ENCODE measurements at regions not wholly inside any gene's neighbourhood (a gene's known extent, or its start where the extent isn't known, plus 50 kb on each side); places are given as distances from the start of the nearest gene placed in this dataset.

DNA sequence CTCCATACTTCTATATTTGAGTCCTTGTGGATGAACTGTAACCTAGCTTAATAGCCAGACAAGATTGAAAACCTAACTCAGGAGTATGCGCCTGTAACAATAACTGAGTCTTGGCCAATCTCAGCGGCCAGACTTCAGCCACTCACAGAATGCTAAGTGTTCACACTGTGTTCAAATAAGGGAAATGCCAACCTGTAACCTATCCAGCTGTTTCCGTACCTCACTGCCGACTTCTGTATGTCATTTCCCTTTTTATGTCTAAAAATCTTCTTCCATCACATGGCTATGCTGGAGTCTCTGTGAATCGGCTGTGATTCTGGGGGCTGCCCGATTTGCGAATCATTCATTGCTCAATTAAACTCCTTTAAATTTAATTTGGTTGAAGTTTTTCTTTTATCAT, 169.2 kb downstream of the NFKBIZ start:
- no peak for DNase-seq (ENCODE audit: insufficient read length, low spot score, missing footprints)
- no peak overlapping the region for H2AFZ ChIP-seq (ENCODE audit: low read length)
- no peaks in the 10 kb centered on the region for H4K20me1 ChIP-seq (ENCODE audit: insufficient read depth, low read length)
- H3K27ac ChIP-seq (ENCODE audit: low read depth, low read length): no peak overlapping the region
- no peak overlapping the region for H3K4me3 ChIP-seq (ENCODE audit: insufficient read depth, low read length)
- H3K4me2 ChIP-seq (ENCODE audit: insufficient read depth, low read length): no peak overlapping the region
- no peaks in the 10 kb centered on the region for H3K9me3 ChIP-seq (ENCODE audit: low read depth, low read length)
- TF ChIP-seq, protein P1, sequence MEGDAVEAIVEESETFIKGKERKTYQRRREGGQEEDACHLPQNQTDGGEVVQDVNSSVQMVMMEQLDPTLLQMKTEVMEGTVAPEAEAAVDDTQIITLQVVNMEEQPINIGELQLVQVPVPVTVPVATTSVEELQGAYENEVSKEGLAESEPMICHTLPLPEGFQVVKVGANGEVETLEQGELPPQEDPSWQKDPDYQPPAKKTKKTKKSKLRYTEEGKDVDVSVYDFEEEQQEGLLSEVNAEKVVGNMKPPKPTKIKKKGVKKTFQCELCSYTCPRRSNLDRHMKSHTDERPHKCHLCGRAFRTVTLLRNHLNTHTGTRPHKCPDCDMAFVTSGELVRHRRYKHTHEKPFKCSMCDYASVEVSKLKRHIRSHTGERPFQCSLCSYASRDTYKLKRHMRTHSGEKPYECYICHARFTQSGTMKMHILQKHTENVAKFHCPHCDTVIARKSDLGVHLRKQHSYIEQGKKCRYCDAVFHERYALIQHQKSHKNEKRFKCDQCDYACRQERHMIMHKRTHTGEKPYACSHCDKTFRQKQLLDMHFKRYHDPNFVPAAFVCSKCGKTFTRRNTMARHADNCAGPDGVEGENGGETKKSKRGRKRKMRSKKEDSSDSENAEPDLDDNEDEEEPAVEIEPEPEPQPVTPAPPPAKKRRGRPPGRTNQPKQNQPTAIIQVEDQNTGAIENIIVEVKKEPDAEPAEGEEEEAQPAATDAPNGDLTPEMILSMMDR (IDR thresholded peaks at IDR 0.05; ENCODE audit: extremely low read depth, low read depth, low read length): no peak
- no peaks in the 10 kb centered on the region for H3K79me2 ChIP-seq (ENCODE audit: insufficient read depth, low read length)
- H3K36me3 ChIP-seq (ENCODE audit: insufficient read depth, low read length): no peaks in the 10 kb centered on the region
- H3K4me1 ChIP-seq (ENCODE audit: insufficient read depth, low read length): no peaks in the 10 kb centered on the region
- H3K27me3 ChIP-seq (ENCODE audit: insufficient read depth, low read length): no peaks in the 10 kb centered on the region

DNA sequence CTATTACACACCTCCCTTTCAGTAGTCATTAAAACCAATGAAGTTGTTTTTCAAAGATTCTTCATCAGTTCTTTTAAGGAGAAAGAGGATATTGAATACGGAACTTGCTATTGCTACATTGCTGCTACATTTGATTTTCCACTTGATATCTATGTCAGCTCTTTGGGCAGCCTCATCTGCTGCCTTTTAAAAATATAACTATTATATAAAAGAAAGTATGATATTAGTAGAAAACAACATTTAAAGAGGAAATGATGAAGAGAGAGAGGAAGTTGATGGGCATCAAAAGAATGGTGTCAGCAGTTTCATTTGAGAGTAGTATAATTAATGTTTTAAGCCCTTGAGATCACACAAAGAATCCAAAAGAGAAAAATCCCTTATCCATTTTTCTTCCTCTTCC, 171.4 kb downstream of the NFKBIZ start:
- TF ChIP-seq, protein P1 (IDR thresholded peaks at IDR 0.05; ENCODE audit: extremely low read depth, low read depth, low read length): no peak
- no peaks in the 10 kb centered on the region for H3K36me3 ChIP-seq (ENCODE audit: insufficient read depth, low read length)
- no peak overlapping the region for H2AFZ ChIP-seq (ENCODE audit: low read length)

DNA sequence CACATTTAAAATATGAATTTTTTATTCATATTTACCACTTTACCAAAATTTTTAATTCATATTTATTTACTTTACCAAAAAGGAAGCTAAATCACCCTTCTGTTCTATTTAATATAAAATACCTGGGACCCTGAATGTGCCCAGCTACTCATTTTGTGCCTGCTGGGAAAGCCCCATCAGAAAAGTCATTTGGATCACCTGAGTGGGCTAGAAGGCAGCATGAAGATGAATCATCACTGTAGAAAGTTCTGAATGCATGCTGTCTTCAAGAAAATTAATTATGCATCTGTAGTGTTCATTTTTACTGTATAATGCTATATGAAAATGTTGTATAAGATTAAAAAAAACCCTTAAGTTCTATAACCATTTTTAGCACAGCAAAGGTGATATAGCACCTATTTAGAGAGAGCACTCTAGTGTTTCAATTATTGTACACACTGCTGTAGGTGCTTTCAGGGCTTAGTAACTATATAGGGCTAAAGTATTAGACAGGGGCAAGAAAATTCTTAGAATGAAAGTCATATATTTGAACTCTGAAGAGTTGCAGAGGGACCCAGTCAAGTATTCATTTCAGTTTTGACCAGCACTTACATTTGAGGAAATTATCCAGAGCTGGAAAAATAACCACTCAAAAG, 175.1 kb downstream of the NFKBIZ start:
- Histone ChIP-seq H2AFZ (ENCODE audit: low read length) (peak overlapping the region; percentile 47), H3K36me3 (ENCODE audit: insufficient read depth, low read length) (no peaks in the 10 kb centered on the region), H3K9me3 (ENCODE audit: low read depth, low read length) (no peaks in the 10 kb centered on the region), H3K4me3 (ENCODE audit: insufficient read depth, low read length) (no peak overlapping the region), H3K4me2 (ENCODE audit: insufficient read depth, low read length) (no peak overlapping the region), H3K79me2 (ENCODE audit: insufficient read depth, low read length) (no peaks in the 10 kb centered on the region), H3K4me1 (ENCODE audit: insufficient read depth, low read length) (no peaks in the 10 kb centered on the region), H3K27ac (ENCODE audit: low read depth, low read length) (no peak overlapping the region), H3K27me3 (ENCODE audit: insufficient read depth, low read length) (no peaks in the 10 kb centered on the region), H4K20me1 (ENCODE audit: insufficient read depth, low read length) (no peaks in the 10 kb centered on the region)
- DNase-seq (ENCODE audit: insufficient read length, low spot score, missing footprints): no peak
- TF ChIP-seq, protein P1 (IDR thresholded peaks at IDR 0.05; ENCODE audit: extremely low read depth, low read depth, low read length): no peak

More for the DNA sequence above, 171.4 kb downstream of the NFKBIZ start:
- Histone ChIP-seq H3K4me2 (ENCODE audit: insufficient read depth, low read length) (no peak overlapping the region), H3K4me3 (ENCODE audit: insufficient read depth, low read length) (no peak overlapping the region), H3K79me2 (ENCODE audit: insufficient read depth, low read length) (no peaks in the 10 kb centered on the region), H3K27me3 (ENCODE audit: insufficient read depth, low read length) (no peaks in the 10 kb centered on the region), H3K9me3 (ENCODE audit: low read depth, low read length) (no peaks in the 10 kb centered on the region), H3K27ac (ENCODE audit: low read depth, low read length) (no peak overlapping the region), H3K4me1 (ENCODE audit: insufficient read depth, low read length) (no peaks in the 10 kb centered on the region), H4K20me1 (ENCODE audit: insufficient read depth, low read length) (no peaks in the 10 kb centered on the region)
- DNase-seq (ENCODE audit: insufficient read length, low spot score, missing footprints): no peak

DNA sequence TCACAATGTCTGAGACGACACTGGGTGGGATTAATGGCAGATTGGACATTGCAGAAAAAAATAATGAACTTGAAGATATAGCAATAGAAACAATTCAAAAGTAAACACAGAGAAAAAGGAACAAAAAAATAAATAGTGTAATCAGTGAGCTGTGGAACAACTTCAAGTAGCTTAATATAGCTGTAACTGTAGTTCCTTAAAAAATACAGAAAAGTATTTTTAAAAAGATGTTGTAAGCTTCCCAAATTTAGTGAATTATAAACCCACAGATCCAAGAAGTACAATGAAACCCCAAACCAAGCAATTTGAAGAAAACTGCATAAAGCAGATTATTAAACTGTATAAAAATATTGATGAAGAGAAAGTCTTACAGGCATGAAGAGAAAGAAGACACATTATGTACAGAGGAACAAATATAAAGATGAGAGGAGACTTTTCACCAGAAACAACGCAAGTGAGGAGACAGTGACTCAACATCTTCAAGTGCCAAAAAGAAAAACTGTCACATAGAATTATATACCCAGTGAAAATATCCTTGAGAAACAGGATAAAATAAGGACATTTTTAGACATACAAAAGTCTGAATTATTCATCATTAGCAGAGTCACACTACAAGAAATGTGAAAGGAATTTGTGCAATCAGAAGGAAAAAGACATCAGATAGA, 176.4 kb downstream of the NFKBIZ start:
- TF ChIP-seq, protein P1 (IDR thresholded peaks at IDR 0.05; ENCODE audit: extremely low read depth, low read depth, low read length): no peak
- H3K27ac ChIP-seq (ENCODE audit: low read depth, low read length): no peak overlapping the region
- H3K79me2 ChIP-seq (ENCODE audit: insufficient read depth, low read length): no peaks in the 10 kb centered on the region
- H3K27me3 ChIP-seq (ENCODE audit: insufficient read depth, low read length): no peaks in the 10 kb centered on the region
- no peak overlapping the region for H3K4me3 ChIP-seq (ENCODE audit: insufficient read depth, low read length)
- no peaks in the 10 kb centered on the region for H3K36me3 ChIP-seq (ENCODE audit: insufficient read depth, low read length)
- no peaks in the 10 kb centered on the region for H4K20me1 ChIP-seq (ENCODE audit: insufficient read depth, low read length)
- H3K9me3 ChIP-seq (ENCODE audit: low read depth, low read length): no peaks in the 10 kb centered on the region
- no peak for DNase-seq (ENCODE audit: insufficient read length, low spot score, missing footprints)
- H3K4me2 ChIP-seq (ENCODE audit: insufficient read depth, low read length): no peak overlapping the region
- H2AFZ ChIP-seq (ENCODE audit: low read length): peak overlapping the region; percentile 2
- H3K4me1 ChIP-seq (ENCODE audit: insufficient read depth, low read length): no peaks in the 10 kb centered on the region
